Stimulated activated naive CD4-positive, alpha-beta T cell treated with Interleukin-2 at 50 U/mL for 16 hours (primary cell): ENCODE measurements at regions not wholly inside any gene's neighbourhood (a gene's known extent, or its start where the extent isn't known, plus 50 kb on each side); places are given as distances from the start of the nearest gene placed in this dataset.

Source experiments
- DNase-seq: peaks from one replicate; lab custom pipeline; 2025; lab: John Stamatoyannopoulos, UW

DNA sequence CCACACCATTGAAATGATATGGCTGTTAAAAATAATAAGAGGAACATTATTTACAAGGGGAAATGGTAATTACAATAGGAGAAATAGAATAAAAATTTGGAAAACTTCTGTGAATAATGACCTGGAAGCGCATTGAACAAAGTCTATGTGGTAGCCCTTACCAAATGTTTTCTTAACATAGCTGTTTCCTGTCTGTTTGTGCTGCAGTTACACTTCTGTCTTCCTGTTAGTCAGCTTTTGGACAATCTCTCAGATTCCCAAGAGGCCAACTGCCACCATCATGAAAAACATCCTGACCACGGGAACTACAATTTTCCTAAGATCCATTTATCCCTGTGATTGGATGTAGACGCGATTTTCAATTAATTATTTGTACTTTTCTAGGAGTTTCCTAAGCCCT lies 754.4 kb upstream of the MARCKS start:
- no peak for DNase-seq

DNA sequence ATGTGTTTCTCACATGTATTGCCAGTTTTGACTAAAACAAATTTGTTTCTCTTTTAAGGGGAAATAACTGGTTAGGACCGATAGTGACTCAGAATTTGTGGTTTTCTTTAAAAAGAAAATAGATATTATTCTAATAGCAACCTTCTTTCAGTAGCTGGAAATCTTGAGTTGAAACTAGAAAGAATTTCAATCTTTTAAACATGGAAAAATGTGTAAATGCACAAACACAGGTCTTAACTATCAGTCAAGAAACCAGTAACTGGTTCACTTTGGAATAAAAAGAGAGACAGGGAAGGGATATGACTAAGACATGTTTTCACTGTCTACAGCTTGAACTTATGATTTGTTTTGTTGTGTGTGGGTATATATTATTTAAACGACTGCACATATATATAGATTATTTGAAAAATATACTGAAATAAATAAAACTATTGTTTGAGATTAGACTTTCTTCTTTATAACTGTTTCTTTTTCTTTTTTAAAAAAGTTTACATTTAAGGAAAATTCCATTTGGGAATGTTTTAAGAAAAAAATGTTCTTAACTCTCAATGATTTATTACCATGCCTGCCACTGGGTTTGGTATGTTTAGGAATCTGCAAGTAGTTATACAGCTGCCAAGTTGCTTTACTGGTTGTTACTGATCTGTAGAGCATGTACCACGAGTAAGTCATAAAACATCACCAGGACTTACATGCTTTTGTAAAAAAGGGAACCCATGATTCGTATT lies 753.3 kb upstream of the MARCKS start:
- DNase-seq: no peak

DNA sequence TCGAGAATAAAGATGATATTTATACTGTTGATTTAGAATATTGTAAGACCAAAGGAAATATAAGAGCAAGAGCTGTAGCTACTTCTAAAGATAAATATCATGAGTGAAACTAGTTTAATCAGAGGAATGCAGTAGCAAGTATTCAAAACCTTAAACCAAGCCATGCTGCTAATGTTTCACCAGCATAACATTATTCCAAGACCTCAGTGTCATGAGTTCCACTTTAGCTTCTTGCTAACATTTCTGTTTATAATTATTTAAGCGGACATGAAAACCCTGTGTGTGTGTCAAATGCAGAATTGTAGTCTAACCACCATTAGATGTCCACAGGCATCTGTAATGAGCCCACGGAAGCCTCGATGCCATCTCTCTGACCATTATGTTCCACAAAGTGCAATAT lies 752.6 kb upstream of the MARCKS start:
- DNase-seq: no peak

DNA sequence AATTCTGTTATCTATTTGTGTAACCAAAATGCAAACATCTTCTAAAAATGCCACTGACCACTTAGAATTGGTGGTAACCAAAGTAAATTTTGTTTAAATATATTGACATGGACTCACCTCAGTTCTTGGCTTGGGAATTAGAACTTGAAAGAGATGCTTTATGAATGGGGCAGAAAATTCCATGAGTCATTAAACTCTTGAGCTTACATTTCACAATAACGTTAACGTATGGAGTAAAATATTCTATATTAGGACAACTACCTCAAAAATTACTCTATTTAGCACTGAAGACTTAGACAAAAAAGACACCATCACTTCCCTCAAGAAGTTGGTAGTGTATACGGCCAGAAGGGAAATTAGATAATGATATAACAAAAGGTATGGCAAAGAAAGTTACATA lies 752.2 kb upstream of the MARCKS start:
- DNase-seq: no peak

DNA sequence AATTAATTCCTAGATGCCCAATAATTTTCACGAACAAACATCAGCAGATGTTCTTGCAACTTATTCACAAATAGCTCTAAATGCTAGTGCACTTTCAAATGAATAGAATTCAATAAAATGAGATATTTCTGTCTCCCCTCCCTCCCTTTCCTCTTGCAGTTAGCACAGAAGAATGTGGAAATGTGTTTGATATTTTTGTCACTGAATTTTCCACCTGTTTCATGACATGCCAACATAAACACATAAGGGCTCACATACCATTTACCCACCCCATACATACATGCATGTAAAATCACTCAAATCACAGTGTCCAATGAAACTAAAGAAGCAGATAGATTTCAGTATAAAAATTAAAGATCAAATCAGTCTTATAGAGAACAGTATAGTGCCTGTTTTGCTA lies 746.9 kb upstream of the MARCKS start:
- DNase-seq: no peak

DNA sequence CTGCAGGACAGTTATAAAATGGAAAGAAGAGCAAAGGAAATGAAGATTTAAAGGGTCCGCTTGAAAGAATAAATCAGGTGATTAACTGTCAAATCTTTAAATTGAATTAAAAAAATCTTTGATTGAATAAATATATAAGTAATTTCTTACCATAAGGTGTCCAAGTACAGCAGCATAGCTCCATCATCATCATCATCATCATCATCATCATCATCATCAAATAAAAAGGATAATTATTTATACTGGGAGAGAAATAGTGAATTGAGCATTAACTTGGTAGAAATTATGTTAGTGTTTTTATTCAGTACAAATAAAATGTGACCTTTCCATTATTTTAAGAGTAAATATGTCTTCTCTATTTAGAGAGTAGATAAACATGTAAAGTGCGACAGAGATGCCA lies 745.6 kb upstream of the MARCKS start:
- no peak for DNase-seq

DNA sequence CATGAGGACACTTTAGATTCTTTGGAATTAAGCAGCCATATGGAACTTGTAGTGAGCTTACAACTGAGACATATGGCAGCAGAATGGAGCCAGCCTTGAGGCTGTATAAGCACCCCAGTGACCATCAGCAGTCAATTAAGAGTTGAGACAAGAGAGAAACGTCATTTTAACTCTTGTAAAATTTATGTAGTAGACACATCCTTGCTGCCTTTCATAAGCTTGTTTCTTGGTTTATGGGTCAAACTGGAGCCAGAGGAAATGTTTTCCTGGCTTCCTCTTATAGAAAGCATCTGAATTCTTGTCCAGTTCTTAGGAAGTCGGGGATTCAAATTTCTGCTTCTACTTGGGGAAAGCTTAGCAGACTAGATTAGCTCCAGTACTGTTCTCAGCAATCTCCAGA lies 745.1 kb upstream of the MARCKS start:
- DNase-seq: no peak

DNA sequence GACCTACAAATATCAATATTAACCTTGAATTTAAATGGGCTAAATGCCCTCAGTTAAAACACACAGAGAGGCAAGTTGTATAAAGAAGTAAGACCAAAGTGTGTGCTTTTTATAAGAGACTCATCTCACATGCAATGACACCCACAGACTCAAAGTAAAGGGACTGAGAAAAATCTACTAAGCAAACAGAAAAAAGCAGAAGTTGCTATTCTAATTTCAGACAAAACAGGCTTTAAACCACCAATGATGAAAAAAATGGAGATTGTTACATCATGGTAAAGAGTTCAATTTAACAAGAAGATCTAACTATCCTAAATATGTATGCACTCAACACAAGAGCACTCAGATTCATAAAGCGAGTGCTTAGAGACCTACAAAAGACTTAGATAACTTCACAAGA lies 741.9 kb upstream of the MARCKS start:
- no peak for DNase-seq

DNA sequence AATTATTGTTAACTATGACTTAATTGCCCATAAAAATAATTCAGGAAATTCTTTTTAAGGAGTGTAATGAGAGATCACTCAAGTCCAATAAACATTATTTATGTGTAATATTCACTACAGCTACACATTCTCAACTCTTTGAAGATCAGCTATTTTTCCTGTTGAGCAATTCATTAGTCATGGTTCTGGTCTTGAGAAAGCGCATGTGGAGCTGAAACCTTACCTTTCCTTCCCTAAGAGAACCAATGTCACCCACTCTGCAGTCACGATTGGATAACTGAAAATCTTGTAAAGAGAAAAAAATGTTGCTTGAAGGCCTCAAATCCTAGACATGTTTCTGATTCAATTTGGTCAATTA lies 736.9 kb upstream of the MARCKS start:
- no peak for DNase-seq

DNA sequence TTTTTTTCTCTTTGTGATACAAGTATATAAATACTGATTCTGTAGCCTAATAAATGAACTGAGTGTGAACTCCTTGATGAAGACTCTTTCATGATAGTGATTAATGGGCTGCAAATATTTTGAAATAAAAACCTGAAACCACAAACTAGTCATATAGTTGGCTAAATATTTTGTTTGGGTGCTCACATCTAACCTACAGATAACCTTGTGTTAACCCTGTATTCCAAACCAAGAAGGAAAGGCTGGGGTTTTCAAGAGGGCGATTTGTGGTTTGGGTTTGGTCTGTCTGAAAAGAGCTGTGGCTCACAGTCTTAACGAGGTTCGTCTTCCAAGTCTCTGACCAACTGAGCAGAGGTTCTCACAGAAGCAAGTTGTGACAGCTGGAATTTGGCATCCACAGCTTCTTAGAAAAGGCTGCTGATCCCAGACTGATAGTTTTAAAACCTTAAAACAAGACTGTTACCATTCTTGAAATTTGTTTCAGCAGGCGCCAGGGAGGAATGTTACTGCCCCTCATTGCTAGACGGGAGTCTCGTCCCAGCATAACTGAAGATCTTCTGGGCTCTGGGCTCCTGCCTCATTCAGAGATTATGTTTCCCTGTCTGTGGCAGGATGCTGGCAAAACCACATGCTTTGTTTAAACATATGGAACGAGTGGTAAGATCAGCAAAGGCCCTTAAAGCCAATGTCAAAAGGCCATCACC lies 736.4 kb upstream of the MARCKS start:
- no peak for DNase-seq

DNA sequence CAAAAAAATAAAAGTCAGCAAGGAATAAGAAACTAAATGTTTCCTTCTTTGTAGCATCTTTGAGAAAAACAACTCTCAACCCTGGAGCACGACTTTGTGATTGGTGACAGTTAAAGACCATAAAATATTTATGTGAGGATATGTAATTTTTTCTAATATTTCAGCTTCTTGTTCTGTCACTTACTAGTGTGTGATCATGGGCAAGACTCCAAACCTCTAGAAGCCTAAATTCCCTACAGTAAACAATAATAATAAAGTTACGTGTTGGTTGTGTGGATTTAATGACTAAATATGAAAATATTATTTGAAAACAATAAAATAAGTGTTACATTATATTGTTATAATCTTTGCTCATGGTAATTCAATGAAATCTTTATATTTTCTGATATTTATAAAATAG lies 735.6 kb upstream of the MARCKS start:
- no peak for DNase-seq

DNA sequence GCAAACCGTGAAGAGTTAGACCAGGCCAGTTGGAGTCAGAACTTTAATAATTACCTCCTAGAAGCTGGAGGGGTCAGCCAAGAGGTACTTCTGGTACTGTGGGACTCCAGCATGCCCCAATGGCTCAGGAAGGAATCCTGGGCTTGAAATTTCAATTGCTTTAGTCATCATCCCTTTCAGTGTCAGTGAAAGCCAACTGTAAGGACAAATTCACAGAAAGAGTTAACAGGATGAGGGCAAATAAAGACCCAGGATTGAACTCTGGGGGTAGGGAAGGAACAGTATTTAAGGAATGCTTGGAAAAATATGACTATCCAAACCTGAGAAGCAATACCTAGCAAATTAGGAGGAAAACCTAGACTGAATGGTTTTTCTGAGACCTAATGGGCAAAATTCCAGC lies 735.1 kb upstream of the MARCKS start:
- no peak for DNase-seq

DNA sequence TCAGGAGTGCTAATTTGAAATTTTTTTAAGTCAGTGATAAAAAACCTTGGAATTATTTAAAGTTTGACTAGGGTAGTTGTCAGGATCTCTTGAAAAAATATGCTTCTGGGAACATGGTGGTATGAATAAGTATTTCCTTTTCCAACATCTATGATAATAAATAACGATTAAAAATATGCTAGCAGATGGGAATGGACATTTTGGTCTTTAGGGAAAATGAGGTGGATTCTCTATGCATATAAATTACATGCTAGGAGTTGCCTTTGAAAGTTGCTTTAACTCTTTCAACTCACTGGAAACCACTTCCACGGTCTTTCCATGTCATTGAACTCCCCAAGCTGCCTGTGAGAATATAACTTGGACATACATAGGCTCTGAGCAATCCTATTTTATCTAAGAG lies 731.5 kb upstream of the MARCKS start:
- no peak for DNase-seq

DNA sequence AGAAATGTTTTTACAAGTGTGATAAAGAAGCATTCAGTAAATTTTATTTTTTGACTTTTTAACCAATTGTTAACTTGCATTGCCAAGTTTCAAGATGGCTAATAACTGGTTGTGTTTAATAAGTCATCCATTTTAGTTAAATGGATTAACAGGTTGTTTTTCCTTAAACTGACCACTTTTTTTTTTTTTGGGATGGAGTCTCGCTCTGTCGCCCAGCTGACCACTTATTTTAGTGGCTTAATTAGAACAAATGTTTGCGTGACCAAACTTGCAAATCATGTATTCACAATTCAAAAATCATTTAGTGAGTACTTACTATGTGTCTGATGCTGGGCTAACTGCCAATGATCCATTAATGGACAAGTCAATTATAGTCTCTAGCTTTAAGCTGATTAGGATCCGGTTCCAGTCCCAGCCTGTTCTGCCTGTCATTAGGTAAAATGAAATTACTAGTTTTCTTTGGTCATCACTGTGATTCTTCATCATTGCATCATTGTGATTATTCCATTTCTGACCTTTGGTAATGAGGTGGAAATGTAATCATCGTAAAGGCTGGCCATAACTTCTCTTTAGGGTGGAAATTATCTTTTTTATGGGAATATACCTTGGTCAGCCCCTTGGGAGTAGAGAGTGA lies 729.2 kb upstream of the MARCKS start:
- DNase-seq: no peak

DNA sequence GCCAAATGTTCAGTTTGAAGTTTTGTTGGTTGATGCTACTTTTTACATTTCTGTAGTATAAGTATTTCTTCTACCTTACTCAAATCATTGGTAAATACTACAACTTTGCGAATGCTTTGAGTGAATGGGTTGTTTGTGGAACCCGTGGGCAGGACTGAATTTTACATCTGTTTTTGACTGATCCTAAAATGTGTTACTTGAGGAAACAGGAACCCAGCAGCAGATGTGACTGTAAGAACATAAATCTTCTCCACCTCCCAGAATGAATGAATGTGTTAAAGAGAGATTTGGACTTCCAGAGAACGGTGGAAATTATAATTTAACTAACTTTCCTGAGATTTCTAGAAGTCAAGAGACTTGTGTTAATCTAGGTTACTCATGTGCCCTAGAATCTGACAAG lies 728.5 kb upstream of the MARCKS start:
- DNase-seq: no peak

DNA sequence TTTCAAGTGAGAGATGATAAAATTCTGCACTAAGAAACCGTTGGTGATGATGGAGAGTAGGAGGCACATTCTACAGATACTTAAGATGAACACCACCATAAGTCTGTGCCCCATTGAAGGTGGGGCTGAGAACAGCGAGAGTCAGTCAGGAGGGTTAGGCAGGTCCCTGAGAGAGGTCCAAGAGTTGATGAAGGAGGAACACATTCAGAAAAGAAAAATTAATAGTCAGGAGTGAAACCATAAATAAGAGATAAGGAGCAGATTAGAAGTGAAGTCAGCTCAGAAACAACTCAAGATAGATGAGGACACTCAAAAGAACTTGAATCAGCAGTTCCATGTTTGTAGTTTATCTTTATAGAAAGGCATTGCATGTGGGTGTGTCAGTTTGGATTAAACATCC lies 727.2 kb upstream of the MARCKS start:
- DNase-seq: no peak

DNA sequence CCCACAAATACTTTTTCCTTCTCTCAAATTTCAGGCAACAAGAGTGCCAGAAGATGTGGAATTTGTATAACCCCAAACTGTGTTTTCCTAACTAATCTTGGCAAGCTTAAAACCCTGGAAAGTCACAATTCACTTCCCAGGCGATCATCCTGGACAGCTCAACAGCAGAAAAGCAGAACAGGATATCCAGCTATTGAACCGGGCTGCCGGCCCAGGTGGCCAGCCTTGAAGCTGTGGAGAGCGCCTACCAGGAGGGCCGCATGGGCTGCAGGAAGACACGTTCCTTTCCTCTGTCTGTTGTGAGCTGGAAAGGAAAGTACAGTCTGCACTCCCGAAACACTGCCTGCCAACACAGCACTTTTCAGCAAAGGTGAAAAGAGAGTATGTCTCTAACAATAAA lies 719.7 kb upstream of the MARCKS start:
- no peak for DNase-seq

DNA sequence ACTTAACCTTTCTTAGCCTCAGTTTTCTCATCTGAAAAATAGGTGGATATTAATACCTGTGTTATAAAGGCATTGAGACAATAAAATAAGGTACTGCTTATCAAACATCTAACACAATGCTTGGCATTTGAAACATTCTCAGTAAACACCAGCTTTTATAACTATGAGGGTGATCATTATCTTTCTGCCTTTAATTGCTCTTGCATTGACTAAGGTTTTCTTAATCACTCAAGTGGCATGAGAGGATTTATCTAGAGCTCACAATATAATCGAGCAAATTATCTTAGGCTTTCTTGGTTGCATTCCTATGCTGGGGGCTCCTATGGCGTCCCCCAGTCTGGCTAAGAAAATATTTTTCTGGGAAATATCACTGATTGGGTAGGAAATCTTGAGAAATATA lies 716.4 kb upstream of the MARCKS start:
- DNase-seq: no peak

DNA sequence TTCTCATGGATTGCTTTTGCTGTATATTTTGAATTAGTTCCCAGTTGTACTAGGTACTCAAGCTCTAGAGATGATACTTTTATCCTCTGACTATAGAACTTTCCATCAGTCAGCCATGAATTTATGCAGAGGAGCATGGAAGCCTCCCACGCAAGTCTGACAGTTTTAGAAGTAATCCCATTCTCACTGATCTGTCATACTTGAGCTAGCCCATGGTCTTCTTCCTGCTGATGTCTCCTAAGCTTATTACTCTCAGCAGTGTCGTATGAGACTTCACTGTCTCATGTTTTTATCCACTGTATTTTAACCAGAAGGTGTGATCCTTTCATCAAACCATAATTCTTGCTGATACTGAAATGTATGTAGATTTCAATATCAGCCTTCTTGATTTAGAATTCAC lies 715.2 kb upstream of the MARCKS start:
- no peak for DNase-seq

DNA sequence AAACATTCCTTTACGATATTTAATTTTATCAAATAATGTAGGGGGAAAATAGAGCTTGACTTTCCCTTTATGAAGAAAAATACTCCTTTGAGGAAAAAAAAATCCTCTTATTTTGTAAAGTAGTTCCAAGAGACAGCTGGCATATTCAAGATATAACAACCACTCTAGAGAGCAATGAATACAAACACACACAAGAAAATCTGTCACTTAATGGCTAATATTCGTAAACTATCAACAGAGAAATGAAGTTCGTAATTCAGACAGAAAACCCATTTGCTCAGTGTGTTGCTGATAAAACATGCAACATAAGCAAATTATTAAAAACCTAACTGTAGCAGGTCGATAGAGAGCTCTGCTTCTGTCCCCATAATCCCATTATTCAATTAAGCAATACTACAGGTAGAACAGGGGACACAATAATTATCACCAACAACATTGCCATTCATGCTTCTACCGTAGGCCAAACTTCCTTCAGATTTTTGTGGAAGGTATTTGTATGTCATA lies 714.4 kb upstream of the MARCKS start:
- DNase-seq: no peak

DNA sequence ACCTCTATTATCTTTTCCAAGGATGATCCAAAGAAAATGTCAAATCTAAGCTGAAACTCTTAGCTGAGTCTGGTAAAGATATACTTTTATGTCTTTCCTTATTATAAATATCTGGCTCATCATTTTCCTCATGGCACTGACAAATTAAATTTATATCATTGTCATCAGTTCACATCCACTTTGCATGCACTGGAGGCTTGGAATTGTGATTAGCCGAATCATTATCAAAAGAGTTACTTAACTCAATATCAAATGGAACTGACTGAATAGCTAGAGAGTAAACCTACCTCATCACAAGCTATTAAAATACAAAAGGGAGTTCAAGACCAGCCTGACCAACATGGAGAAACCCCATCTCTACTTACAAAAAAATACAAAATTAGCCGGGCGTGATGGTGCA lies 713.9 kb upstream of the MARCKS start:
- DNase-seq: no peak

DNA sequence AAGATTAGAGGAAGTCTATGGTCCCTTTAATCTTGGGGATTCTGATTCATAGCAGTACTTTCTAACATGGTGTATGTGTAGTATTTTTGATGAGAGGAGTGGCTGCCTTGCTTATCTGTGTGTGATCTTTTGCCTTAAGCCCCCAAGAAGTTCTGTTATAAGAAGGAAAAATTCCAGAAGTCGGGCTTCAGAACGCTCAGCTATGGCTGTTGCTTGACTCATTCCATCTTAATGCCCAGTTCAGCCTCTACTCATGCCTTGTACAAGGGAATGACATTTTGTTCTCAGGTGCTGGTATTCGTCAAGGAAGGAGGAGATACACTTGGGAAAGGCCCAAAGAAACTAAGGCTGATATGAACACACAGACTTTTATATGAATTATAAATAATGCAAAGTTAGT lies 713.0 kb upstream of the MARCKS start:
- DNase-seq: no peak

DNA sequence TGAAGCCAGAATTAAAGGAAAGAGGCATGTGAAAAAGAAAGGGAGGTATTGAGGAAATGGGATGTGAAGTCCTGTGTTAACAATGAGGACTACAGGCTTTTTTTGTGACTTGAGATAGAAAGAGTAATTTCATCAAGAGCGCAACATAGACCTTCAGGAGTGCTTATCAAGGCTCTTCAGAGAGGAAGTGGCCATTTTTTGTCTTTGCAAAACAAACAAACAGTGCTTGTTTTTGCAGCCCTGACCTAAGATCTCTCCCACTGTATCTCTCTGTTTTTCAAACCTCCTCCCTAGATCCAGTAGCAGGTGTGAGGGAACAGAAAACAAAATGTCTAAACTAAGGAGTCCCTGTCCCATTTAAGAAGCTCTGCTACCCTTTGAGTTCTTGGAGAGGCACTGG lies 710.3 kb upstream of the MARCKS start:
- no peak for DNase-seq

DNA sequence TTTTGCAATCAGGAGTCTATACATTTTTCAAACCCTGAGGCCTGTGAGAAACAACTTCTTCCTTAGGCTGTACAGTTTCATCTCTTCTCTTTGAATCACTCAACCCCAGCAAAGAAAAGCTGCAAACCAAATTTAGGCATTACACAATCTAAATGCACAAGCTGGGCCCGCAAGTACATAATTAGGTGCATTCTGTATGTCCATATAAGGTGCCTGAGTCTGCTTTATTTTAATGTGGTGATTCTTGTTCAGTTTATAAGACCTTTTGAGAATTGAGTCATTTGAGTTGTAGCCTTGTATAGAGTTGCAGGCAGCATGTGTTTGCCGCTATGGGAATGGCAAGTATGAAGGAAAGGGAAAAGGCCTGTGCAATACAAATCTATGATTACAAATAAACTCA lies 709.6 kb upstream of the MARCKS start:
- no peak for DNase-seq
